ENCODE measurements at regions not wholly inside any gene's neighbourhood (a gene's known extent, or its start where the extent isn't known, plus 50 kb on each side); places are given as distances from the start of the nearest gene placed in this dataset.

DNA sequence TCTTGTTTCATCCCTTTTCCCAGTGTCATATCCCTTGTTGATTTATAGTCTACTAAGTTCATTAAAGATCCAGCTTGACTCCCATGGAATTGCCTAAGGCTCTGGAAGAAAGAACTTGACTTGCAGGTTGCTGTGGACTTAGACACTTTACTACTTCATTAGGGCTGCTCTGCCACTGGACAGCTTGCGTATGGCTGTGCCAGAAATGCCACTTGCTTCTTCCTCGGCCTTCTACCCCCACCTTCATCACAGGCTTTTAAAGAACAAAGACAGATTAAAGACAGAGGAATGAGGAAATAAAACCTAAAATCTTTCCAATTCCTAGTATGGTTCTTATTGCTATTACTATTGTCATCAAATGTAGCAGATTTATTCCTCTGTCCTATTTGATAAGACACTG is 591.7 kb downstream of the BCL11A start:
- Histone ChIP-seq H3K9me3 (no peaks in the 10 kb centered on the region), H3K4me3 (no peak overlapping the region), H3K27me3 (ENCODE audit: low read depth) (no peaks in the 10 kb centered on the region), H3K27ac (no peak overlapping the region), H3K36me3 (no peaks in the 10 kb centered on the region), H3K4me1 (no peaks in the 10 kb centered on the region)
- intact Hi-C loops (cut with DNase I): no loop called here
- ATAC-seq (peak; percentile 17 to 39), DNase-seq (no peak)
- TF ChIP-seq, protein P1, sequence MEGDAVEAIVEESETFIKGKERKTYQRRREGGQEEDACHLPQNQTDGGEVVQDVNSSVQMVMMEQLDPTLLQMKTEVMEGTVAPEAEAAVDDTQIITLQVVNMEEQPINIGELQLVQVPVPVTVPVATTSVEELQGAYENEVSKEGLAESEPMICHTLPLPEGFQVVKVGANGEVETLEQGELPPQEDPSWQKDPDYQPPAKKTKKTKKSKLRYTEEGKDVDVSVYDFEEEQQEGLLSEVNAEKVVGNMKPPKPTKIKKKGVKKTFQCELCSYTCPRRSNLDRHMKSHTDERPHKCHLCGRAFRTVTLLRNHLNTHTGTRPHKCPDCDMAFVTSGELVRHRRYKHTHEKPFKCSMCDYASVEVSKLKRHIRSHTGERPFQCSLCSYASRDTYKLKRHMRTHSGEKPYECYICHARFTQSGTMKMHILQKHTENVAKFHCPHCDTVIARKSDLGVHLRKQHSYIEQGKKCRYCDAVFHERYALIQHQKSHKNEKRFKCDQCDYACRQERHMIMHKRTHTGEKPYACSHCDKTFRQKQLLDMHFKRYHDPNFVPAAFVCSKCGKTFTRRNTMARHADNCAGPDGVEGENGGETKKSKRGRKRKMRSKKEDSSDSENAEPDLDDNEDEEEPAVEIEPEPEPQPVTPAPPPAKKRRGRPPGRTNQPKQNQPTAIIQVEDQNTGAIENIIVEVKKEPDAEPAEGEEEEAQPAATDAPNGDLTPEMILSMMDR (IDR thresholded peaks at IDR 0.05): no peak

DNA sequence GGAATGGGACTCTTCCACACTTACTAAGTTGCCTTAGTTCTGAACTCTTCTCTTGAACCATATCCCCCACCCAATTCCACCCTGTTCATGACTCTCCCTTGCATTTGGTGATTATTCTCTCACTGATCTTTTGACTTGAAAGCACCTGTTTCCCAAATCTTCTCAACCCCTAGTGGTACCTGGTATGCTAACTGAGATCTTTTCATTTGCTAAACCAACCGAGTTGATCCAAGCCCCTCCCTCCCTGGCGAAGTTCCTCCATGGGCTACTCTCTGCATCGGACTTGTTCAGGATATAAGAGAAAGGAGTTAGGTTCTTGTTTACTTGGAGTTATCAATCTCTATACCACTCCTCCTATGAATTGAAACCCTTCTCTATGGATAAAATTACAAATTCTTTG is 593.5 kb downstream of the BCL11A start:
- H3K36me3 ChIP-seq: no peaks in the 10 kb centered on the region
- H3K27ac ChIP-seq: no peak overlapping the region
- TF ChIP-seq, protein P1 (IDR thresholded peaks at IDR 0.05): no peak
- ATAC-seq (no peak), DNase-seq (no peak)
- intact Hi-C loops (cut with DNase I): no loop called here
- no peaks in the 10 kb centered on the region for H3K4me1 ChIP-seq
- H3K4me3 ChIP-seq: no peak overlapping the region
- H3K9me3 ChIP-seq: no peaks in the 10 kb centered on the region
- H3K27me3 ChIP-seq (ENCODE audit: low read depth): no peaks in the 10 kb centered on the region

DNA sequence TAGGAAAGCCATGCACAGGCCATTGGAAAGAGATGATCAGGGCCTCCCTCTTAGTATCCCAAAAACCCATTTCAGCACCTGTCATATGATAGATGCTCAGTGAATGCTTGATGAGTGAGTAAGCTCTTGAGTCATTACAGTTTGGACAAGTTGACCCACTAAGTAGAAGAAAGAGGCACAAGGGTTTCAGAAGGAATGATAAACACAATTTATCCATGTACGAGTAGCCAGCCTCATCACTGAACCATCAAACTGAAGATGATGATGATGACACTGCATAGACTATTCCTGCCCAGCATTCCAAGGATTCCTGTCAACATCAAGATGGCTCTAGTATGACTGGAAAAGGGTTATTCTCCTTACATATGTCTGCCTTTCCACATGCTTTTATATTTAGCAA is 596.0 kb downstream of the BCL11A start:
- ATAC-seq: no peak

GRCh38 chr2:59956981-59957380 is 596.5 kb downstream of the BCL11A start:
- Histone ChIP-seq H3K9me3 (no peaks in the 10 kb centered on the region), H3K4me3 (no peak overlapping the region), H3K27ac (no peak overlapping the region), H3K27me3 (ENCODE audit: low read depth) (no peaks in the 10 kb centered on the region), H3K36me3 (no peaks in the 10 kb centered on the region), H3K4me1 (no peaks in the 10 kb centered on the region)
- ATAC-seq: no peak
- TF ChIP-seq, protein P1 (IDR thresholded peaks at IDR 0.05): no peak
- intact Hi-C loops (cut with DNase I): no loop called here
- DNase-seq: no peak

More for the DNA sequence above, 596.0 kb downstream of the BCL11A start:
- Histone ChIP-seq H3K27ac (no peak overlapping the region), H3K36me3 (no peaks in the 10 kb centered on the region), H3K27me3 (ENCODE audit: low read depth) (no peaks in the 10 kb centered on the region), H3K9me3 (no peaks in the 10 kb centered on the region), H3K4me1 (no peaks in the 10 kb centered on the region), H3K4me3 (no peak overlapping the region)
- intact Hi-C loops (cut with DNase I): no loop called here
- TF ChIP-seq, protein P1 (IDR thresholded peaks at IDR 0.05): no peak
- DNase-seq: no peak

DNA sequence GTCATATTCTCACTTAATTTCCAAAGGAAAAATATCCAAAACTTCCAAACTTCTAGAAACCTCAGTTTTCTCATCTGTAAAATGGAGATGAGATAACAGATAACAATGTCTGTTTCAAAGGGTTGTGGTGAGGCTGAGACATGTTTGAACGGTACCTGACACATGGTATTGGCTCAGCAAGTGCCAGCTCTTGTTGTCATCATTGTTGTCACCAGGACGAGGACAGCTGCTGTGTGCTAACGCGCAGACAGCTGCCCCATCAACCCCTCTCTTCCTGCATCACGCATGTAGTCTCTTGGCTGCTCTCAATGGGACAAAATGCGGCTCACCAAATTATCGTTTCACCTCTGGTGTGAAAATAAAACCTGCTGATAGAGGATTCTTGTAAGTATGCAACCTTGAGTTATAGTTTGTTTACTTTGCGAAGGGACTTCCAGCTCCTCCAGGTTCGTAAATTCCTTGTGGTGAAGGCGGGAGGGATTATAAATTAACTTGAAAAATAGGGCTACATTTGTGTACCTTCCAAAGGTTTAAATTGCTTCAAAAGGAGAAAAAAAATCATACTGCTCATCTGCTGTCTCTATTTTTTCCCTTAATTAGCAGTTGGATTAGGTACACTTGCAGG is 605.4 kb downstream of the BCL11A start:
- Histone ChIP-seq H3K9me3 (no peaks in the 10 kb centered on the region), H3K27me3 (ENCODE audit: low read depth) (no peaks in the 10 kb centered on the region), H3K27ac (no peak overlapping the region), H3K4me3 (no peak overlapping the region), H3K4me1 (no peaks in the 10 kb centered on the region), H3K36me3 (no peaks in the 10 kb centered on the region)
- intact Hi-C loops (cut with DNase I): no loop called here
- DNase-seq (no peak), ATAC-seq (no peak)
- TF ChIP-seq, protein P1 (IDR thresholded peaks at IDR 0.05): no peak
